Fibroblast of mammary gland (primary cell): ENCODE measurements at regions not wholly inside any gene's neighbourhood (a gene's known extent, or its start where the extent isn't known, plus 50 kb on each side); places are given as distances from the start of the nearest gene placed in this dataset.

Experiments
- DNase-seq: peaks from one replicate; pipeline ENCODE4 v3.0.0-alpha.2; 2010; ENCODE audit warnings: low read depth
- H3K4me3 ChIP-seq: 2 replicates; pipeline ENCODE4 v1.5.1; 2011; ENCODE audit warnings: low read depth, mild to moderate bottlenecking, low read length, moderate library complexity; ENCODE audit not compliant: control insufficient read depth
- CTCF ChIP-seq: conservative IDR thresholded peaks from 2 replicates; pipeline ENCODE4 v1.5.1; 2011; ENCODE audit warnings: low read depth, low read length, inconsistent platforms; ENCODE audit not compliant: control insufficient read depth, insufficient read depth

GRCh38 chr4:89380980-89381379 is 73.4 kb upstream of the GPRIN3 start:
- DNase-seq, result no peak
- H3K4me3 ChIP-seq, result no peak overlapping the region
- TF ChIP-seq CTCF, result no peak

GRCh38 chr4:89379511-89380044 is 72.0 kb upstream of the GPRIN3 start:
- TF ChIP-seq CTCF, result no peak
- DNase-seq, result no peak
- no peak overlapping the region for H3K4me3 ChIP-seq

- no peak overlapping the region for H3K4me3 ChIP-seq
- DNase-seq, result no peak
- no peak for TF ChIP-seq CTCF
These were observed 65.8 kb upstream of the GPRIN3 start for GRCh38 chr4:89373394-89373793.

- TF ChIP-seq CTCF, result no peak
- H3K4me3 ChIP-seq, result no peak overlapping the region
- no peak for DNase-seq
These were observed 64.0 kb upstream of the GPRIN3 start for GRCh38 chr4:89371614-89372013.

GRCh38 chr4:89369581-89369980 is 62.0 kb upstream of the GPRIN3 start:
- no peak overlapping the region for H3K4me3 ChIP-seq
- no peak for DNase-seq
- no peak for TF ChIP-seq CTCF

GRCh38 chr4:89368861-89369260 is 61.3 kb upstream of the GPRIN3 start:
- no peak overlapping the region for H3K4me3 ChIP-seq
- no peak for TF ChIP-seq CTCF
- no peak for DNase-seq

- no peak overlapping the region for H3K4me3 ChIP-seq
- no peak for TF ChIP-seq CTCF
These were observed 58.2 kb upstream of the GPRIN3 start for GRCh38 chr4:89365776-89366175.

More at GRCh38 chr4:89365776-89366175, 58.2 kb upstream of the GPRIN3 start:
- peak; percentile 14 for DNase-seq
